ENCODE measurements at regions not wholly inside any gene's neighbourhood (a gene's known extent, or its start where the extent isn't known, plus 50 kb on each side); places are given as distances from the start of the nearest gene placed in this dataset.
"Not testable (repeated sequence)": the region's sequence is repeated elsewhere in the genome, so short reads cannot be mapped to it uniquely, and the experiment has no call there.

DNA sequence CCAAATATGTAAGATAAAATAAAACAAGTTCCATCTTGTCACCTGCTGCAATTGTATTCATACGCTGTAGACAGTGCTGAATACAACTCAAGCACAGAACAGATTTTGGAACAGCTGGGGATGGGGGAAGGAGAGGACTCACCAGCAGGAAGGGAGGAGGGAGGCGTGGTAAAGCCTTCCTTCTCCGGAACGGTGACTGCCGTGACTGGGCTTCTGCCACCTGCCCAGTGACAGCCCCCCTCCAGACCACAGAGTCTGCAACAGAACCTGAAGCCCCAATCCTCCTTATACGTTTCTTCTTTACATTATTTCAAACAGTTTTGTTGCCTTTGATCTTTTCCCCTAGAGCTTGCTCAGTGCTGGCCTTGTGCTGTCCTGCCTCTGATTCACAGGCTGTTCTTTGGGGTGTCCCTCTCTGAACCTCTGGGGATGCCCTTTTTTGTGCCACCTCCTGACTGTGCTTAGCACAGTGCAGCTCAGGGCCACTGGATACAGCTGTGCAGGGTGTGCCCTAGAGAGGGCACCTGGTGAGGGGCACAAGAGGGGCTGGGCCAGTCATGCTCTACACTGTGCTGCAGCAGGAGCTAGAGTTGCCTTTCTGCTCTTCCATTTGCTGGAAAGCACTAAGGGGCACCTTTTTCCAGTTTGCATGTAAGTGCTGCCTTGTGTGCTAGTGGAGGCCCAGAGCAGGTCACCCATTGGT is 213.0 kb downstream of the ZIC5 start:
- TF ChIP-seq ZFX (IDR thresholded peaks at IDR 0.05): no peak
- TF ChIP-seq CTCF (conservative IDR thresholded peaks at IDR 0.05): no peak
- H3K27ac ChIP-seq: no peak overlapping the region

DNA sequence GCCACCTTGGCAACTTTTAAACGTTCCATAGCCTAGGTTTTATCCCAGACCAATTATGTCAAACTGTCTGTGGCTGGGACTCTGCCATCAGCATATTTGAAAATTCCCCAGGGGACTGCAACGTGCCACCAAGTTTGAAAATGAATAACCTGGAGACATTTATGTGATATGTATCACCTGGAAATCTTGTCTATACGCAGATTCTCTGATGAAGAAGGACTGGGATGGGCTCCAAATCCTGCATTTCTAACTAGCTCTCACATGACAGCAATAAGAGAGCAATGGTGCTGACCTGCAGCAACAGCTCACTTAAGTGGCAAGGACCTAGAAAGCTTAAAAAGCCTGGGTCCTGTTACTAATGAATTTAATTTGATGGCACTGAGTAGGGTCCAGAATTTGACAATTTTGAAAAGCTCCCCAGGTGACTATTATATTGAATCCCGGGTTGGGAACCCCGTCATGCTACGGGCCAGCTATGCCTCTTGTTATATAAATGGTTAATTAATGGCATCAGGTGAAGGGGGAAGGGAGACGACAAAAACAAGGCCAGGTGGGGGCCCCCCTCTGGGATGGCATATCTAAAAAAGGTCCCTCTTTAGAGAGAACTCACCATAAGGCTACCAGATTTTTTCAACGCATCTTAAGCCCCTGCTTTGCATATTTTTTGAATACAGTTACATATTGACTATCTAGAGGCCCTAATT is 213.7 kb downstream of the ZIC5 start:
- TF ChIP-seq ZFX (IDR thresholded peaks at IDR 0.05) (no peak), CTCF (conservative IDR thresholded peaks at IDR 0.05) (no peak)
- H3K27ac ChIP-seq: no peak overlapping the region

DNA sequence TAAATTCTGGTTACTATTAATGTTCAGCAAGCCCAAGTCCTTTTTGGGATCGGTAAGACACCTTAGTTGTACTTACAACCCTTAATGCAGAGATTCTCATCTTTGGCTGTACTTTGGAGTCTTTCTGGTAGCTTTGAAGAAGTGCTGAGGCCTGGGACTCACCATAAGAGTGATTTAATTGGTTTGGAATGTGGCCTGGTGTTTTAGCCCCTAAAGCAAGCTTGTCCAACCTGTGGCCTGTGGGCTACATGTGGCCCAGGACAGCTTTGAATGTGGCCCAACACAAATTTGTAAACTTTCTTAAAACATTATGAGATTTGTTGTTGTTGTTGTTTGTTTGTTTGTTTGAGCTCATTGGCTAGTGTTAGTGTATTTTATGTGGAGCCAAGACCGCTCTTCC is 215.3 kb downstream of the ZIC5 start:
- no peak overlapping the region for H3K27ac ChIP-seq
- no peak for TF ChIP-seq CTCF (conservative IDR thresholded peaks at IDR 0.05)
- no peak for TF ChIP-seq ZFX (IDR thresholded peaks at IDR 0.05)

- not testable (repeated sequence) for H3K27ac ChIP-seq
Observed at GRCh38 chr13:99754750-99755149, 216.8 kb downstream of the ZIC5 start.

GRCh38 chr13:99752373-99752772 is 219.2 kb downstream of the ZIC5 start:
- no peak for TF ChIP-seq CTCF (conservative IDR thresholded peaks at IDR 0.05)
- H3K27ac ChIP-seq: no peak overlapping the region

- TF ChIP-seq CTCF (conservative IDR thresholded peaks at IDR 0.05): no peak
- no peak for TF ChIP-seq ZFX (IDR thresholded peaks at IDR 0.05)
- no peak overlapping the region for H3K27ac ChIP-seq
Observed at GRCh38 chr13:99751517-99752199, 219.9 kb downstream of the ZIC5 start.

DNA sequence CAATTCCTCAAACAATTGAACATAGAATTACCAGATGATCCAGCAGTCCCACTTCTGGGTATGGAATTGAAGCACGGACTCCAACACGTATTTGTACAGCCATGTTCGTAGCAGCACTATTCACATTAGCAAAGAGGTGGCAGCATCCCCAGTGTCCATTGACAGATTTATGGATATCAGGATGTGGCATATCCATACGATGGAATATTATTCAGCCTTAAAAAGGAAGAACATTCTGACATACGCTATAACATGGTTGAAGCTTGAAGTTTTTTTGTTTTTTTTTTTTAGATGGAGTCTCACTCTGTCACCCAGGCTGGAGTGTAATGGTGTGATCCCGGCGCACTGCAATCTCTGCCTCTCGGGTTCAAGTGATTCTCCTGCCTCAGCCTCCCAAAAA is 220.6 kb downstream of the ZIC5 start:
- TF ChIP-seq CTCF (conservative IDR thresholded peaks at IDR 0.05) (no peak), ZFX (IDR thresholded peaks at IDR 0.05) (no peak)
- no peak overlapping the region for H3K27ac ChIP-seq

All from C4-2B (cell line).